ENCODE measurements at regions not wholly inside any gene's neighbourhood (a gene's known extent, or its start where the extent isn't known, plus 50 kb on each side); places are given as distances from the start of the nearest gene placed in this dataset.

DNA sequence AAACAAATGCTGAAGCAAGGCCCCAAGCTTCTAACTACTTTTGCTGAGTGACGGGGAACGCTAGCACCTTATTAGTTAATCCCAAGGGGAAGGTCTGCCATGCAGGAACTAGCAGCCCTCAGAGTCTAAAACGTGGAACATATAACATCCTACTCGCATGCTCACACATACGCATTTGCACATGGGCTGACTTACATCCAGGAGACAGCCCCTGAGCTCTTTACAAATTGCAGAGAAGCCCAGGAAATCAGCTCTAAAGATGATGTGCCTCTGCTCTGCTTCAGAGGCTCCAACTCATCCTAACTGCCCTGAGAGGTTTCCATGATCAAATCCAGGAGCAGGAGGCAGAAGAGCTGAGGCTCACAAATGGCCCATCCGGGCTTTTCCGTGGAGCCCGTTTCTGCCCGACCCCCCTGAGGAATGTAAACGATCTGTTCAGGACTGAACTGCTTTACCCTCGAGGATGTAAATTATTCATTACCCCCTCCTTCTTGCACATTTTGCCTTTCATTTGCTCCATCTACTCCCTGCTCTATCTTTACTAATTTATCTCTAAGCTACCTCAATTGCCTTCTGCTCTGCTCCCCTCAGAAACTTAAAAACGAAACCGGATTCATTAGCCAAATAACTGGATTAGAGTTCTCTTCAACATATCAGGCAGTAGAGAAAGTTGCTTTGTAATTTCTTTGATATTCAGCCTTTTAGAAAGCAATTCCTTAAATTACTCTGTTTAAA lies 141.9 kb upstream of the CCDC54 start:
- TF ChIP-seq, protein P1, sequence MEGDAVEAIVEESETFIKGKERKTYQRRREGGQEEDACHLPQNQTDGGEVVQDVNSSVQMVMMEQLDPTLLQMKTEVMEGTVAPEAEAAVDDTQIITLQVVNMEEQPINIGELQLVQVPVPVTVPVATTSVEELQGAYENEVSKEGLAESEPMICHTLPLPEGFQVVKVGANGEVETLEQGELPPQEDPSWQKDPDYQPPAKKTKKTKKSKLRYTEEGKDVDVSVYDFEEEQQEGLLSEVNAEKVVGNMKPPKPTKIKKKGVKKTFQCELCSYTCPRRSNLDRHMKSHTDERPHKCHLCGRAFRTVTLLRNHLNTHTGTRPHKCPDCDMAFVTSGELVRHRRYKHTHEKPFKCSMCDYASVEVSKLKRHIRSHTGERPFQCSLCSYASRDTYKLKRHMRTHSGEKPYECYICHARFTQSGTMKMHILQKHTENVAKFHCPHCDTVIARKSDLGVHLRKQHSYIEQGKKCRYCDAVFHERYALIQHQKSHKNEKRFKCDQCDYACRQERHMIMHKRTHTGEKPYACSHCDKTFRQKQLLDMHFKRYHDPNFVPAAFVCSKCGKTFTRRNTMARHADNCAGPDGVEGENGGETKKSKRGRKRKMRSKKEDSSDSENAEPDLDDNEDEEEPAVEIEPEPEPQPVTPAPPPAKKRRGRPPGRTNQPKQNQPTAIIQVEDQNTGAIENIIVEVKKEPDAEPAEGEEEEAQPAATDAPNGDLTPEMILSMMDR (conservative IDR thresholded peaks at IDR 0.05 in 1 of 2, IDR thresholded peaks at IDR 0.05 in 1 of 2; ENCODE audit: extremely low read depth in 1 of 2, insufficient read depth in 1 of 2, low read depth in 1 of 2, low read length in 2 of 2): no peak
- no peak for TF ChIP-seq EZH2 (IDR thresholded peaks at IDR 0.05; ENCODE audit: borderline replicate concordance, low read length)

Data from mammary epithelial cell (primary cell).